ENCODE measurements at regions not wholly inside any gene's neighbourhood (a gene's known extent, or its start where the extent isn't known, plus 50 kb on each side); places are given as distances from the start of the nearest gene placed in this dataset.

DNA sequence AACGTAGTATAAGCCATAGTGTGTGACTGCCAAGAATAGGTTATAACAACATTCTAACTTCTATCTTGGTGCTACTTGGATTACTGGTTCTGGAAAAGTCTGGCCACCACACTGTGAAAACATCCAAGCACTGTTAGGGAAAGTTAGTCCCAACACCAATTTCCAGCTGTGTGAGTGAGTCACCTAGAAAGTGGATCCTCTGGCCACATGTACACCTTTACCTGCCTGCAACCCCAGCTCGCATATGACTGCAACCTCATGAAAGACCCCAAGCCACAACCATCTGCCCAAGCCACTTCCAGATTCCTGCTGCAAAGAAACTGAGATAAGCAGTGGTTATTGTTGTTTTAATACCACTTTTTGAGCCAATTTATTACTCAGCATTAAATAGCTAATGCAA lies 404.5 kb downstream of the KCTD12 start:
- no peaks in the 10 kb centered on the region for H3K27me3 ChIP-seq (replicated peaks; ENCODE audit: insufficient read depth, low read depth, low read length, poor library complexity)
- H3K27ac ChIP-seq (ENCODE audit: low read depth, low read length, poor library complexity, severe bottlenecking) = no peak overlapping the region
- no peaks in the 10 kb centered on the region for H3K9me3 ChIP-seq (ENCODE audit: low read depth, low read length, poor library complexity, severe bottlenecking)
- no peaks in the 10 kb centered on the region for H3K36me3 ChIP-seq (ENCODE audit: insufficient read depth, low read length, poor library complexity, severe bottlenecking)
- no peak overlapping the region for H3K4me3 ChIP-seq (ENCODE audit: low read depth, low read length, poor library complexity, severe bottlenecking)
- TF ChIP-seq EZH2 (IDR thresholded peaks at IDR 0.05; ENCODE audit: borderline replicate concordance, low read depth, low read length, poor library complexity, severe bottlenecking) = no peak
- TF ChIP-seq, protein P1, sequence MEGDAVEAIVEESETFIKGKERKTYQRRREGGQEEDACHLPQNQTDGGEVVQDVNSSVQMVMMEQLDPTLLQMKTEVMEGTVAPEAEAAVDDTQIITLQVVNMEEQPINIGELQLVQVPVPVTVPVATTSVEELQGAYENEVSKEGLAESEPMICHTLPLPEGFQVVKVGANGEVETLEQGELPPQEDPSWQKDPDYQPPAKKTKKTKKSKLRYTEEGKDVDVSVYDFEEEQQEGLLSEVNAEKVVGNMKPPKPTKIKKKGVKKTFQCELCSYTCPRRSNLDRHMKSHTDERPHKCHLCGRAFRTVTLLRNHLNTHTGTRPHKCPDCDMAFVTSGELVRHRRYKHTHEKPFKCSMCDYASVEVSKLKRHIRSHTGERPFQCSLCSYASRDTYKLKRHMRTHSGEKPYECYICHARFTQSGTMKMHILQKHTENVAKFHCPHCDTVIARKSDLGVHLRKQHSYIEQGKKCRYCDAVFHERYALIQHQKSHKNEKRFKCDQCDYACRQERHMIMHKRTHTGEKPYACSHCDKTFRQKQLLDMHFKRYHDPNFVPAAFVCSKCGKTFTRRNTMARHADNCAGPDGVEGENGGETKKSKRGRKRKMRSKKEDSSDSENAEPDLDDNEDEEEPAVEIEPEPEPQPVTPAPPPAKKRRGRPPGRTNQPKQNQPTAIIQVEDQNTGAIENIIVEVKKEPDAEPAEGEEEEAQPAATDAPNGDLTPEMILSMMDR (conservative IDR thresholded peaks at IDR 0.05; ENCODE audit: low read depth, low read length) = no peak
- DNase-seq (ENCODE audit: low spot score) = no peak
- BruUV-seq (replicated peaks) = no TSS peak
- no peaks in the 10 kb centered on the region for H3K4me1 ChIP-seq (ENCODE audit: insufficient read depth, low read length, poor library complexity, severe bottlenecking)
- POLR2A ChIA-PET (ENCODE audit: low non-redundant PET) = no interaction called here
- intact Hi-C loops (cut with micrococcal nuclease; ENCODE audit: unreplicated experiment) = no loop called here
- CTCF ChIA-PET = no interaction called here

- no peaks in the 10 kb centered on the region for H3K9me3 ChIP-seq (ENCODE audit: low read depth, low read length, poor library complexity, severe bottlenecking)
- H3K27ac ChIP-seq (ENCODE audit: low read depth, low read length, poor library complexity, severe bottlenecking) = no peak overlapping the region
- no peak overlapping the region for H3K4me3 ChIP-seq (ENCODE audit: low read depth, low read length, poor library complexity, severe bottlenecking)
- no peaks in the 10 kb centered on the region for H3K4me1 ChIP-seq (ENCODE audit: insufficient read depth, low read length, poor library complexity, severe bottlenecking)
- no peak for DNase-seq (ENCODE audit: low spot score)
- TF ChIP-seq EZH2 (IDR thresholded peaks at IDR 0.05; ENCODE audit: borderline replicate concordance, low read depth, low read length, poor library complexity, severe bottlenecking) = no peak
- TF ChIP-seq, protein P1 (conservative IDR thresholded peaks at IDR 0.05; ENCODE audit: low read depth, low read length) = no peak
- intact Hi-C loops (cut with micrococcal nuclease; ENCODE audit: unreplicated experiment) = loop anchor here (5.0 kb wide), 2 partner anchors 427 to 453 kb away; no protein-coding TSS in a partner anchor
- H3K36me3 ChIP-seq (ENCODE audit: insufficient read depth, low read length, poor library complexity, severe bottlenecking) = no peaks in the 10 kb centered on the region
- H3K27me3 ChIP-seq (replicated peaks; ENCODE audit: insufficient read depth, low read depth, low read length, poor library complexity) = peaks cover 5% of the 10 kb centered on the region
- CTCF ChIA-PET = no interaction called here
- BruUV-seq (replicated peaks) = no TSS peak
- POLR2A ChIA-PET (ENCODE audit: low non-redundant PET) = no interaction called here
Measured at GRCh38 chr13:76474966-76475365, 411.2 kb downstream of the KCTD12 start.

- Histone ChIP-seq H3K27me3 (replicated peaks; ENCODE audit: insufficient read depth, low read depth, low read length, poor library complexity) (peaks cover 7% of the 10 kb centered on the region), H3K4me3 (ENCODE audit: low read depth, low read length, poor library complexity, severe bottlenecking) (no peak overlapping the region), H3K4me1 (ENCODE audit: insufficient read depth, low read length, poor library complexity, severe bottlenecking) (no peaks in the 10 kb centered on the region), H3K36me3 (ENCODE audit: insufficient read depth, low read length, poor library complexity, severe bottlenecking) (no peaks in the 10 kb centered on the region), H3K27ac (ENCODE audit: low read depth, low read length, poor library complexity, severe bottlenecking) (no peak overlapping the region), H3K9me3 (ENCODE audit: low read depth, low read length, poor library complexity, severe bottlenecking) (no peaks in the 10 kb centered on the region)
- DNase-seq (ENCODE audit: low spot score) = no peak
- CTCF ChIA-PET = no interaction called here
- POLR2A ChIA-PET (ENCODE audit: low non-redundant PET) = no interaction called here
- BruUV-seq (replicated peaks) = no TSS peak
- no peak for TF ChIP-seq EZH2 (IDR thresholded peaks at IDR 0.05; ENCODE audit: borderline replicate concordance, low read depth, low read length, poor library complexity, severe bottlenecking)
- TF ChIP-seq, protein P1 (conservative IDR thresholded peaks at IDR 0.05; ENCODE audit: low read depth, low read length) = no peak
- intact Hi-C loops (cut with micrococcal nuclease; ENCODE audit: unreplicated experiment) = loop anchor here (5.0 kb wide), 2 partner anchors 428 to 452 kb away; no protein-coding TSS in a partner anchor
Measured at GRCh38 chr13:76474356-76474755, 411.8 kb downstream of the KCTD12 start.

Data from A673 (cell line).